HG02571 (cell line): ENCODE measurements at regions not wholly inside any gene's neighbourhood (a gene's known extent, or its start where the extent isn't known, plus 50 kb on each side); places are given as distances from the start of the nearest gene placed in this dataset.

Source experiments
- ATAC-seq: cut with Tn5 transposase; IDR thresholded peaks from one replicate; pipeline ENCODE4 v1.9.1; 2021; ENCODE audit warnings: mild to moderate bottlenecking, moderate library complexity; ENCODE audit not compliant: unreplicated experiment

DNA sequence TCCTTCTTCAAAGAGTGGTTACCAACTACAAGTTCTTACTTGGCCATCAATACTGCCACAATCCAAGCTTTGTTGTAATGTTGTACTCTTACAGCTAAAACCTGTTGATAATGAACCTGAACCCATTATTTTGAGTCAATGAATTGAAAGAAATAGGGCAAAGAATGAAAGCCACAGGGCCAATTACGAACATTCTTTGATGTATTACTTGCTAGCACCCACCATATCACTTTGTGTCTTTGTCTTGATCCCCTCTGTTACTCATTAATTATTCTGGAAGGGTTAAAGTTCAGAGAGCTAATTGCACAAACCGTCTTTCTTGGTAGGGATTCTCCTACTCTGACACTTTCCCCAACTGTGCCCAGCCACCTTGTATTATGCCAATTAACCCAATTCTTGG, 53.2 kb upstream of the TFEC start:
- no peak for ATAC-seq

GRCh38 chr7:116086547-116087045, 56.0 kb upstream of the TFEC start:
- ATAC-seq, result no peak

- no peak for ATAC-seq
Measured at GRCh38 chr7:116087291-116087690, 56.7 kb upstream of the TFEC start.

- no peak for ATAC-seq
Measured at GRCh38 chr7:116087984-116088383, 57.4 kb upstream of the TFEC start.

GRCh38 chr7:116089293-116089692, 58.7 kb upstream of the TFEC start:
- no peak for ATAC-seq

- ATAC-seq, result no peak
Measured at GRCh38 chr7:116093516-116094301, 63.1 kb upstream of the TFEC start.

GRCh38 chr7:116095396-116095795, 64.8 kb upstream of the TFEC start:
- ATAC-seq, result no peak

DNA sequence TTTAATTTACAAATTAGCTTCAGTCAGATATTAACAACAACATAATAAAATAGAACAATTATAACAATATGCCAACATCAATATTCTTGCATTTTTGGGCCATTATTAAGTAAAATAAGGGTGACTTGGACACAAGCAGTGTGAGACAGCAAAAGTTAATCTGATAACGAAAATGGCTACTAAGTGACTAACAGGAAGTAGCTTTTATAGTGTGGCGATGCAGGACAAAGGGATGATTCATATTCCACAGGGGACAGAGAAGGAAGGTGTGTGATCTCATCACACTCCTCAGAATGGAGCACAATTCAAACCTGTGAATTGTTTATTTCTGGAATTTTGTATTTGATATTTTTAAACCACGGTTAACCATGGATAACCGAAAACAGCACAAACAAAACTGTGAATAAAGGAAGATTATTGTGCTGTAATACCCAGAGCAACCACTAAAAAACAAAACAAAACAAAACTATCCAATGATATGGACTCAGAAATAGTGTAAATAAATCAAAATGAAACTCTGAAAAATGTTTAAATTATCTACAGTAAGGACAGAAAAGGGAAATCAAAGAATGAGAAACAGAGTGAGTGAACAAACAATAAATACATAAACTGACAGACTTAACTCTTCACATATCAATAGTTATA, 66.9 kb upstream of the TFEC start:
- no peak for ATAC-seq

GRCh38 chr7:116098175-116098574, 67.6 kb upstream of the TFEC start:
- no peak for ATAC-seq

DNA sequence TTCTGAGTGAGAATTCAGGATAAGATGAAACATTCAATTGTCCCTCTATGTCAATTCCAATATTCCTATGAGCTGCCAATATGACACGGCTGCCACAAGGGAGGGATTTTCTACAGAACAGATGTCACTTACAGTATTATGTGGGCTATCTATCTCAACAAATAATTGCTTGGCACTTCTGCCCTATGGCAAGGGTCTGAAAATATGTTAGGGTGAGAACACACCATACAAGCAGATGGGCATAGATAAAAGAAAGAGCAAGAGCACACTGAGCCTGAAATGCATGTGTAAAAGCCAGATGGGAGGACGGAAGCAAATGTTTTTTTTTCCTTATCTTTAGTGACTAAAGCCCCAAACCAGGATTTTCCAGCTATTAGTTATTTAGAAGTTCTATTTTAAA, 70.1 kb upstream of the TFEC start:
- ATAC-seq, result no peak

- no peak for ATAC-seq
Measured at GRCh38 chr7:116101704-116102103, 71.1 kb upstream of the TFEC start.

DNA sequence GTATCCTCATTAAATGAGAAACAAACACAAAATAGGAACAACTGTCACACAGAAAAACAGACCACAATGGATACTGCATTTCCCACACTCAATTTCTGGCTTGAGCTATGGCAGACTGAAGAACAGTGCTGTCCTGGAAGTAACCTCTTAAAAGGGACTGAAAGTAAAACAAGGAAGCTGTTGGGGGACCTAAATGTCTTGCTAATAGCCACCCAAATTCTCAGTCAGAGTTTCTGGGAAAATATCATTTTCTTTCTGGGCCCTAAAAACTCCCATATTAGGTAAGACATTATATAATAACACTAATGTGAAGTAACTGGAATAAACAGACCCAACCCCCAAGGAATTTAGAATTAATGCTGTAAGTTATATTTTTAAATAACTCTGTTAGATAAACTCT, 80.9 kb upstream of the TFEC start:
- ATAC-seq, result no peak

GRCh38 chr7:116113310-116113709, 82.7 kb upstream of the TFEC start:
- ATAC-seq, result no peak

GRCh38 chr7:116120839-116121238, 89.5 kb upstream of the TES start:
- no peak for ATAC-seq

DNA sequence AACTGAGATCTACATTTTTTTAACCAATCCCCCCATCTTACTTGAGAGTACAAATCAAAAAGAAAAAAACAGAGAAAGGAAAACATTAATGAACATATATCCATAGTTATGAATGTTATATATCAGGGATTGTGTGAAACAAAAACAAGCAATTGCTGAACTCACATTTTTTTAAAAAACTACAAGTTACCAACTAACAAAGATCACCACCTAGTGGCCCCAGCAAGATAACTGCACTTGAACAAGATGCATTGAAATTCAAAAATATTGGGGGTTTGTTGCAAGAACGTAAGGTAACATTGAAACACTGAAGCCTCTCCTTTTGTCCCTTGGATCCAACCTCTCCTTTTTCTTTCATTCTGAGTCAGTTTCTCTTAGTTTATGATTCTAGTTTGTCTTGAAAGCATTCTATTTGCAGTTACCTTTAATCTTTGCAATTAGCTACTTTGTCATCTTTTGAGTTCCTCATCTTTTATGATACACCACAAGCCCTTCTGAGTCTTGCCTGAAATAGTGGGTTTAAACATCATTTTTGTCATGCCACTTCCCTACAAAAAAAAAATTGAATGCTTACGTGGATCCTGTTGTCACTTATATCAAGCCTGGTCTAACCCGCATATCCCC, 87.3 kb upstream of the TES start:
- no peak for ATAC-seq

DNA sequence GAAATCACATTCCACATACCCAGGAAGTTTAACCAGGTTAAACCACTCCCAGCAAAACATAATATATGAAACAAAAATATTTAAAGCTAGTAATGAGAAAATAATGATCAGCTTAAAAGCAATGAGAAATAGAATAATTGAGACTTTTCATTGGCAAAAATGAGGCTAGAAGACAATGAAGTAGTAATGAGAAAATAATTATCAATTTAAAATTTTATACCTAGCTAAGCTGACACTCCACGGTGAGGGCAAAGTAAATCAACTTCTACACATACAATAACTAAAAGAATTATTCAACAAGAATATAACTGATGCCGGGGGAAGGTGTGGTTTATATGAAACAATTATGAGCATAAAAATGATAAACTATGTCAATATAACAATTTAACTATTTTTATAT, 82.2 kb upstream of the TES start:
- ATAC-seq, result no peak

DNA sequence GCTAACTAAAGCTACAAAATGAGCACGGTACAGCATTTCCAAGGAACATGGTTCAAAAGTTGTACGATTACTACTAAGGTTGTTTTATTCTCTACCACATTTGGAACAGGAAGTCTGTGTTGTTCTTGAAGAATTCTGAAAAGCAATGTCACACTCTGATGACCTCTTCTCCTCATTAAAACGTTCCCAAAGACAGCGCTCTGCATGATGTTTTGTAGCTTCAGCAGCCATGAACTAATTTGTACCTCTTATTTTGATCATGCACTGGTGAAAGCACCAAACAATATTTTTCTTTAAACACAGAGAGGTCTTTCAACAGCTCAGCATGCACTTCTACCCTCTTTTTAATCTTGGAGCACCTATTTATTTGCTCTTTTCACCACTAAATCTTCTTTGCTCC, 75.0 kb upstream of the TES start:
- ATAC-seq, result no peak

GRCh38 chr7:116138202-116138801, 72.0 kb upstream of the TES start:
- ATAC-seq, result peak; percentile 92

DNA sequence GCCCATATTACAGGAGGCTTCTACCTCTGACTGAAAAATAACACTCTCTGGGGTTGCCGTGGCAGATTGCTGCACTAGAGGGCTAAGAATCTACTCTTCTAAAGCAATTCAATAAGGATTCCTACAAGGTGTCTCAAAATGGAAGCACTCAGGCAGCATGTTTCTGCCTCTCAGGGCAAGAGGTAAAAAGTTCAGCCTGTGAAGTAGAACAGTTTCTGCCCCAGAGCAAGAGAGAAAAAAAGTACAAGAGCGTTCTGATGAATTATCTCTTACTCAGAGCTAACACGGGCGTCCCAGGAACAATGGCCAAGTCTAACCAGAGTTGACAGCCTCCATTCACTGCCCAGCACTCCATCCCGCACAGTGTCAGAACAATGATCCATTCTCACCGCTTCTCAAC, 71.3 kb upstream of the TES start:
- no peak for ATAC-seq

GRCh38 chr7:116139807-116140206, 70.5 kb upstream of the TES start:
- ATAC-seq, result no peak

DNA sequence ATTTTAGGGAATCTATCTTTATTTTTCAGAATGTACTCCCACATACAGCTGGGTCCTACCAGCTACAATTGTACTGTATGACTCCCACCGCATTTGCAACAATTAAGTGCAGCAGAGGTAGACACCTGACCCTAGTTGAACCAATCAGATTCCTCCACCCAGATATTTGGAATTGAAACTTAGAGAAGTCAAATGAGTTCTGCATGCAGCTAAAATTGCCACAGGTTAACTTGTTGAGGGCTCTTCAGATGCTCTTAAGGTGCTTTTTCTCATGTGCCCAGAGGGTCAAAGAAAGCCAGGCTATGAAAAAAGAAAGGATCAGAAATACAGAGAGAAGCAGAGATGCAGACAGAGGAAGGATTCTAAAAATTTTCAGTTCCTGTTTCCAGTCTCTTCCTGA, 68.0 kb upstream of the TES start:
- ATAC-seq, result no peak

DNA sequence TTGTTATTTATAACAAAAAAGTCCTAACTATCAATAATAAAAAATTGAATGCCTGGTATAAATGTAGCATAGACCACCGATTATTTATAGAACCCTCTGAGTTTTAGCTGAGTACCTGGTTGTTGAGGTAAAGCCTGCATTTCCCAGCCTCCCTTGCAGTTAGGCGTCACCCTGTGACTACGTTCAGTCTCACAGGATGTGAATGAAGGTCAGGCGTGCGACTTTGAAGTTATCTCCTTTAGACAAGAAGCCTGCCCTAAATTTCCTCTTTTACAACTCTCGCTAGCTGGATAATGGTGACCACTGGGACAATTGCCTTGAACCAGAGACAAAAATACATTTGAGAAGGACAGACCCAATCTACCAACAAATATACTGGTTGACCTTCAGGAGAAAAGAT, 67.5 kb upstream of the TES start:
- ATAC-seq, result no peak
